HL-60 (cell line): ENCODE measurements at regions not wholly inside any gene's neighbourhood (a gene's known extent, or its start where the extent isn't known, plus 50 kb on each side); places are given as distances from the start of the nearest gene placed in this dataset.

Experiments used
- DNase-seq, 2 experiments: peaks; one replicate each; pipeline ENCODE4 v3.0.0-alpha.2; 2010 to 2020; ENCODE audit warnings: low read depth in 1 of 2, low spot score in 1 of 2
- H3K27ac ChIP-seq: fragments of 250-450 bp; sonication (Bioruptor Pico); replicated peaks from 2 replicates; pipeline ENCODE4 v1.5.1; 2020; ENCODE audit warnings: mild to moderate bottlenecking, moderate library complexity
- H3K27me3 ChIP-seq: fragments of 250-450 bp; sonication (Bioruptor Pico); 2 replicates; pipeline ENCODE4 v1.5.1; 2021; ENCODE audit warnings: mild to moderate bottlenecking, moderate library complexity; ENCODE audit not compliant: insufficient read depth, poor library complexity, severe bottlenecking
- H3K4me3 ChIP-seq: replicated peaks from 2 replicates; pipeline ENCODE4 v1.5.1; 2011; ENCODE audit warnings: mild to moderate bottlenecking, control low read depth, low read length; ENCODE audit not compliant: insufficient read depth
- CTCF ChIP-seq: IDR thresholded peaks from one replicate; pipeline ENCODE4 v1.5.1; 2011; ENCODE audit warnings: low read length, control low read depth, inconsistent platforms; ENCODE audit not compliant: insufficient read depth
- GABPA ChIP-seq: IDR thresholded peaks from 2 replicates; pipeline ENCODE4 v1.6.1; 2012; ENCODE audit warnings: low read depth
- POLR2AphosphoS5 ChIP-seq: IDR thresholded peaks from 2 replicates; pipeline ENCODE4 v1.6.1; 2012; ENCODE audit warnings: low read depth
- REST ChIP-seq: IDR thresholded peaks from 2 replicates; pipeline ENCODE4 v1.6.1; 2012; ENCODE audit warnings: low read depth; ENCODE audit not compliant: insufficient replicate concordance
- SPI1 ChIP-seq: IDR thresholded peaks from 2 replicates; pipeline ENCODE4 v1.6.1; 2012; ENCODE audit warnings: low read depth, mild to moderate bottlenecking, borderline replicate concordance

GRCh38 chr14:55873169-55873568 is 245.0 kb upstream of the PELI2 start:
- Histone ChIP-seq H3K27me3 (no peaks in the 10 kb centered on the region), H3K4me3 (no peak overlapping the region), H3K27ac (no peak overlapping the region)
- no peak for TF ChIP-seq POLR2AphosphoS5
- no peak for TF ChIP-seq CTCF
- TF ChIP-seq SPI1: no peak
- TF ChIP-seq GABPA: no peak
- TF ChIP-seq REST: no peak
- DNase-seq: no peak

GRCh38 chr14:55874785-55875184 is 243.4 kb upstream of the PELI2 start:
- DNase-seq: no peak
- H3K27me3 ChIP-seq: no peaks in the 10 kb centered on the region
- H3K27ac ChIP-seq: no peak overlapping the region
- no peak overlapping the region for H3K4me3 ChIP-seq
- TF ChIP-seq CTCF: no peak
- no peak for TF ChIP-seq SPI1
- no peak for TF ChIP-seq REST
- TF ChIP-seq GABPA: no peak
- no peak for TF ChIP-seq POLR2AphosphoS5

GRCh38 chr14:55877942-55878341 is 240.3 kb upstream of the PELI2 start:
- TF ChIP-seq CTCF: no peak
- TF ChIP-seq GABPA: no peak
- TF ChIP-seq REST: no peak
- TF ChIP-seq SPI1: no peak
- no peak for TF ChIP-seq POLR2AphosphoS5
- Histone ChIP-seq H3K4me3 (no peak overlapping the region), H3K27me3 (no peaks in the 10 kb centered on the region), H3K27ac (no peak overlapping the region)
- no peak for DNase-seq
